ENCODE measurements at regions not wholly inside any gene's neighbourhood (a gene's known extent, or its start where the extent isn't known, plus 50 kb on each side); places are given as distances from the start of the nearest gene placed in this dataset.

- H3K4me1 Mint-ChIP-seq, result peaks cover 1% of the 10 kb centered on the region
- H2AFZ ChIP-seq (replicated peaks), result no peak overlapping the region
- peaks cover 2% of the 10 kb centered on the region for H3K4me1 ChIP-seq
- no peaks in the 10 kb centered on the region for H3K27me3 Mint-ChIP-seq (ENCODE audit: insufficient read depth, low read depth)
- no peak for TF ChIP-seq EZH2phosphoT487 (IDR thresholded peaks at IDR 0.05)
- TF ChIP-seq, protein P1, sequence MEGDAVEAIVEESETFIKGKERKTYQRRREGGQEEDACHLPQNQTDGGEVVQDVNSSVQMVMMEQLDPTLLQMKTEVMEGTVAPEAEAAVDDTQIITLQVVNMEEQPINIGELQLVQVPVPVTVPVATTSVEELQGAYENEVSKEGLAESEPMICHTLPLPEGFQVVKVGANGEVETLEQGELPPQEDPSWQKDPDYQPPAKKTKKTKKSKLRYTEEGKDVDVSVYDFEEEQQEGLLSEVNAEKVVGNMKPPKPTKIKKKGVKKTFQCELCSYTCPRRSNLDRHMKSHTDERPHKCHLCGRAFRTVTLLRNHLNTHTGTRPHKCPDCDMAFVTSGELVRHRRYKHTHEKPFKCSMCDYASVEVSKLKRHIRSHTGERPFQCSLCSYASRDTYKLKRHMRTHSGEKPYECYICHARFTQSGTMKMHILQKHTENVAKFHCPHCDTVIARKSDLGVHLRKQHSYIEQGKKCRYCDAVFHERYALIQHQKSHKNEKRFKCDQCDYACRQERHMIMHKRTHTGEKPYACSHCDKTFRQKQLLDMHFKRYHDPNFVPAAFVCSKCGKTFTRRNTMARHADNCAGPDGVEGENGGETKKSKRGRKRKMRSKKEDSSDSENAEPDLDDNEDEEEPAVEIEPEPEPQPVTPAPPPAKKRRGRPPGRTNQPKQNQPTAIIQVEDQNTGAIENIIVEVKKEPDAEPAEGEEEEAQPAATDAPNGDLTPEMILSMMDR (IDR thresholded peaks at IDR 0.05), result no peak
- TF ChIP-seq EZH2 (IDR thresholded peaks at IDR 0.05), result no peak
- H3K9ac ChIP-seq, result no peak overlapping the region
- no peaks in the 10 kb centered on the region for H3F3A ChIP-seq (ENCODE audit: low read depth)
- no peak overlapping the region for H3K27ac Mint-ChIP-seq
- no peak overlapping the region for H3K4me2 ChIP-seq
- no peak overlapping the region for H3K4me3 Mint-ChIP-seq
- DNase-seq (ENCODE audit: low spot score), result no peak
- no peaks in the 10 kb centered on the region for H3K9me3 Mint-ChIP-seq
- no peaks in the 10 kb centered on the region for H3K79me2 ChIP-seq (ENCODE audit: low read depth)
- no peaks in the 10 kb centered on the region for H3K36me3 Mint-ChIP-seq
- no peak overlapping the region for H3K27ac ChIP-seq
- H3K4me3 ChIP-seq, result no peak overlapping the region
- H3K36me3 ChIP-seq, result no peaks in the 10 kb centered on the region
- H3K27me3 ChIP-seq, result no peaks in the 10 kb centered on the region
- H3K9me3 ChIP-seq (ENCODE audit: low read depth), result no peaks in the 10 kb centered on the region
- H4K20me1 ChIP-seq (ENCODE audit: low read depth), result no peaks in the 10 kb centered on the region
Observed at GRCh38 chr20:52736507-52736906, 235.7 kb upstream of the TSHZ2 start.

DNA sequence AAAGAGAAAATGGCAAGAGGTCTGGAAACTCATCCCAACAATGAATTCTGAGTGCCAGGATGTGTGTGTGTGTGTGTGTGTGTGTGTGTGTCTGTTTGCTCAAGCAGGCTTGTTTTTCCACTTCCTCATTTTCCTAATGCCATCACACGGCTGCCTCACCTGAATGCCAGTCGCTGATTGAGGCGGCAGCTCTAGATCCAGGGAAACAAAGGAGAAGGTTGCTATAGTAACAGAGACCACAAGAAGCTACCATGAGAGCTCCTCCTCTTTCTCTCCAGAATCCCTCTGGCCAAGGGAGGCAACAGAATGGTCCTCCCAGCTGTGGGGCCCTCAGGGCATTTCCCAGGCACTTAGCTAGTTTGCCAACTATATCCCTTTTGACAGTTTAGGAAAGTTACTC is 241.1 kb upstream of the TSHZ2 start:
- no peak overlapping the region for H3K9ac ChIP-seq
- H3K27ac Mint-ChIP-seq, result peak overlapping the region; percentile 21
- no peaks in the 10 kb centered on the region for H3K79me2 ChIP-seq (ENCODE audit: low read depth)
- H3K4me1 Mint-ChIP-seq, result peaks cover 11% of the 10 kb centered on the region
- H3K36me3 Mint-ChIP-seq, result no peaks in the 10 kb centered on the region
- no peak overlapping the region for H3K27ac ChIP-seq
- no peaks in the 10 kb centered on the region for H3K9me3 ChIP-seq (ENCODE audit: low read depth)
- H3K36me3 ChIP-seq, result peaks cover 3% of the 10 kb centered on the region
- peaks cover 12% of the 10 kb centered on the region for H3K4me1 ChIP-seq
- H4K20me1 ChIP-seq (ENCODE audit: low read depth), result no peaks in the 10 kb centered on the region
- peak overlapping the region; percentile 10 for H3K4me2 ChIP-seq
- peaks cover 9% of the 10 kb centered on the region for H3K9me3 Mint-ChIP-seq
- H3K27me3 Mint-ChIP-seq (ENCODE audit: insufficient read depth, low read depth), result no peaks in the 10 kb centered on the region
- no peak overlapping the region for H3K4me3 ChIP-seq
- no peak for TF ChIP-seq EZH2 (IDR thresholded peaks at IDR 0.05)
- TF ChIP-seq, protein P1 (IDR thresholded peaks at IDR 0.05), result no peak
- TF ChIP-seq EZH2phosphoT487 (IDR thresholded peaks at IDR 0.05), result no peak
- H3F3A ChIP-seq (ENCODE audit: low read depth), result no peaks in the 10 kb centered on the region
- peak; percentile 78 for DNase-seq (ENCODE audit: low spot score)
- H3K4me3 Mint-ChIP-seq, result no peak overlapping the region
- peak overlapping the region; percentile 13 for H2AFZ ChIP-seq (replicated peaks)
- H3K27me3 ChIP-seq, result no peaks in the 10 kb centered on the region

GRCh38 chr20:52727740-52728456 is 244.3 kb upstream of the TSHZ2 start:
- H3K79me2 ChIP-seq (ENCODE audit: low read depth), result no peaks in the 10 kb centered on the region
- H3K36me3 Mint-ChIP-seq, result no peaks in the 10 kb centered on the region
- H3K4me1 ChIP-seq, result peaks cover 12% of the 10 kb centered on the region
- no peak overlapping the region for H3K4me3 Mint-ChIP-seq
- H3K4me3 ChIP-seq, result no peak overlapping the region
- H3K27me3 ChIP-seq, result no peaks in the 10 kb centered on the region
- no peak overlapping the region for H3K9ac ChIP-seq
- H3K9me3 Mint-ChIP-seq, result peaks cover 9% of the 10 kb centered on the region
- H3K4me2 ChIP-seq, result no peak overlapping the region
- H4K20me1 ChIP-seq (ENCODE audit: low read depth), result no peaks in the 10 kb centered on the region
- no peaks in the 10 kb centered on the region for H3K27me3 Mint-ChIP-seq (ENCODE audit: insufficient read depth, low read depth)
- H3K27ac Mint-ChIP-seq, result no peak overlapping the region
- H3K36me3 ChIP-seq, result peaks cover 3% of the 10 kb centered on the region
- DNase-seq (ENCODE audit: low spot score), result no peak
- peaks cover 11% of the 10 kb centered on the region for H3K4me1 Mint-ChIP-seq
- H3K27ac ChIP-seq, result no peak overlapping the region
- no peaks in the 10 kb centered on the region for H3F3A ChIP-seq (ENCODE audit: low read depth)
- H2AFZ ChIP-seq (replicated peaks), result no peak overlapping the region
- TF ChIP-seq EZH2 (IDR thresholded peaks at IDR 0.05), result no peak
- no peak for TF ChIP-seq EZH2phosphoT487 (IDR thresholded peaks at IDR 0.05)
- TF ChIP-seq, protein P1 (IDR thresholded peaks at IDR 0.05), result no peak
- H3K9me3 ChIP-seq (ENCODE audit: low read depth), result no peaks in the 10 kb centered on the region
